ENCODE measurements at regions not wholly inside any gene's neighbourhood (a gene's known extent, or its start where the extent isn't known, plus 50 kb on each side); places are given as distances from the start of the nearest gene placed in this dataset.

DNA sequence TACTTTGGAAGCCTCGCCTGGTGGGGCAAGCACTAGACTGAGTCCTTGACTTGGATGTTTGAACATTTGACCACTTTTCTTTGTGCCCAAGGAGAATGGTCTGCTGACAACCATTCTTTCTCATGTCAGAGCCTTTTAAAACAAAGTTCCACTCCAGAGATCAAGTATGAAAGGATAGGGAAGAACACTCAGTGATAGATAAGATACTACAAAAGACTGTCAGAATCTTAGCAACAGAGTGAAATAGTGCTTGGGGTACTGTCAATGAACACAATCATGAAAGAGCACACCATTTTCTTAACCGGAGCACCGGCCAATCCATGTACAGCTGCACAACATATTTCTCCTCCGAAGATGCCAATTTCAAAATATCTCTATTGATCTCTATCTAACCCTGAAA is 82.8 kb upstream of the ADO start:
- no peaks in the 10 kb centered on the region for H3K4me1 ChIP-seq
- 91 to 97% (median 92%) methylated on average over 4 of the region's 4 CpGs for WGBS, 4 donors
- intact Hi-C loops (cut with DNase I), result no loop called here
- ATAC-seq (no peak), DNase-seq (no peak)
- no peaks in the 10 kb centered on the region for H3K27me3 ChIP-seq
- no peak overlapping the region for H3K27ac ChIP-seq
- H3K4me3 ChIP-seq, result no peak overlapping the region
- TF ChIP-seq, protein P1, sequence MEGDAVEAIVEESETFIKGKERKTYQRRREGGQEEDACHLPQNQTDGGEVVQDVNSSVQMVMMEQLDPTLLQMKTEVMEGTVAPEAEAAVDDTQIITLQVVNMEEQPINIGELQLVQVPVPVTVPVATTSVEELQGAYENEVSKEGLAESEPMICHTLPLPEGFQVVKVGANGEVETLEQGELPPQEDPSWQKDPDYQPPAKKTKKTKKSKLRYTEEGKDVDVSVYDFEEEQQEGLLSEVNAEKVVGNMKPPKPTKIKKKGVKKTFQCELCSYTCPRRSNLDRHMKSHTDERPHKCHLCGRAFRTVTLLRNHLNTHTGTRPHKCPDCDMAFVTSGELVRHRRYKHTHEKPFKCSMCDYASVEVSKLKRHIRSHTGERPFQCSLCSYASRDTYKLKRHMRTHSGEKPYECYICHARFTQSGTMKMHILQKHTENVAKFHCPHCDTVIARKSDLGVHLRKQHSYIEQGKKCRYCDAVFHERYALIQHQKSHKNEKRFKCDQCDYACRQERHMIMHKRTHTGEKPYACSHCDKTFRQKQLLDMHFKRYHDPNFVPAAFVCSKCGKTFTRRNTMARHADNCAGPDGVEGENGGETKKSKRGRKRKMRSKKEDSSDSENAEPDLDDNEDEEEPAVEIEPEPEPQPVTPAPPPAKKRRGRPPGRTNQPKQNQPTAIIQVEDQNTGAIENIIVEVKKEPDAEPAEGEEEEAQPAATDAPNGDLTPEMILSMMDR (IDR thresholded peaks at IDR 0.05), result no peak
- TF ChIP-seq POLR2A (IDR thresholded peaks at IDR 0.05), result no peak
- H3K36me3 ChIP-seq, result no peaks in the 10 kb centered on the region
- H3K9me3 ChIP-seq, result no peaks in the 10 kb centered on the region

GRCh38 chr10:62723375-62723774 is 81.1 kb upstream of the ADO start:
- Histone ChIP-seq H3K4me3 (no peak overlapping the region), H3K27me3 (no peaks in the 10 kb centered on the region), H3K9me3 (no peaks in the 10 kb centered on the region), H3K27ac (no peak overlapping the region), H3K36me3 (no peaks in the 10 kb centered on the region), H3K4me1 (peaks cover 0 to 7% (median 0%) of the 10 kb centered on the region in 12 donors)
- DNase-seq (no peak), ATAC-seq (no peak)
- intact Hi-C loops (cut with DNase I), result no loop called here
- no peak for TF ChIP-seq POLR2A (IDR thresholded peaks at IDR 0.05)
- TF ChIP-seq, protein P1 (IDR thresholded peaks at IDR 0.05), result no peak

DNA sequence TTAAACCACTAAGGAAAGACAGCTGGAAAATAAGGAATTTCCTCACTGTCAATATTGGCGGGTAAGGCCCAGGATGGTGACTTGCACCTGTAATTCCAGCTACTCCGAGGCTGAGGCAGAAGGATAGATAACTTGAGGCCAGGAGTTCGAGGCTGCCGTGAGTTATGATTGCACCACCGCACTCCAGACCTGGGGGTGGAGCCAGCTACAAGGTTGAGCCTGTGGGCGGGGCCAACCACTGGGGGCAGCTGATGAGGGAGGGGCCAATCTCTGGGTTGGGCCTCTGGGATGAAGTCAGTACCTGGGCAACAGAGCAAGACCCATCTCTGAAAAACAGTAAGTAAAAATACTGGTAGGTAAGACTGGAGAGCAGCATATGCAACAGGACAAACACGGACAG is 80.1 kb upstream of the ADO start:
- Histone ChIP-seq H3K27me3 (no peaks in the 10 kb centered on the region), H3K4me3 (no peak overlapping the region), H3K4me1 (peaks cover 0 to 13% (median 0%) of the 10 kb centered on the region in 12 donors), H3K9me3 (no peaks in the 10 kb centered on the region), H3K27ac (no peak overlapping the region), H3K36me3 (no peaks in the 10 kb centered on the region)
- ATAC-seq (no peak), DNase-seq (peak in 1 of 5 donors; percentile 58)
- WGBS, 4 donors, result 86 to 88% (median 88%) methylated on average over 7 of the region's 7 CpGs
- TF ChIP-seq POLR2A (IDR thresholded peaks at IDR 0.05), result no peak
- TF ChIP-seq, protein P1 (IDR thresholded peaks at IDR 0.05), result no peak
- intact Hi-C loops (cut with DNase I), result no loop called here

- DNase-seq, result no peak
- Histone ChIP-seq H3K4me3 (no peak overlapping the region), H3K9me3 (no peaks in the 10 kb centered on the region), H3K27me3 (peaks cover 0 to 2% (median 0%) of the 10 kb centered on the region in 9 donors), H3K27ac (no peak overlapping the region), H3K4me1 (peaks cover 0 to 13% (median 0%) of the 10 kb centered on the region in 12 donors), H3K36me3 (no peaks in the 10 kb centered on the region)
- no peak for ATAC-seq
- 79 to 82% (median 80%) methylated on average over 5 of the region's 5 CpGs for WGBS, 4 donors
- TF ChIP-seq POLR2A (IDR thresholded peaks at IDR 0.05), result no peak
- TF ChIP-seq, protein P1 (IDR thresholded peaks at IDR 0.05), result no peak
- intact Hi-C loops (cut with DNase I), result no loop called here
Observed at GRCh38 chr10:62726142-62726541, 78.4 kb upstream of the ADO start.

Measured in heart left ventricle (tissue), 16 donors.